ENCODE measurements at regions not wholly inside any gene's neighbourhood (a gene's known extent, or its start where the extent isn't known, plus 50 kb on each side); places are given as distances from the start of the nearest gene placed in this dataset.

DNA sequence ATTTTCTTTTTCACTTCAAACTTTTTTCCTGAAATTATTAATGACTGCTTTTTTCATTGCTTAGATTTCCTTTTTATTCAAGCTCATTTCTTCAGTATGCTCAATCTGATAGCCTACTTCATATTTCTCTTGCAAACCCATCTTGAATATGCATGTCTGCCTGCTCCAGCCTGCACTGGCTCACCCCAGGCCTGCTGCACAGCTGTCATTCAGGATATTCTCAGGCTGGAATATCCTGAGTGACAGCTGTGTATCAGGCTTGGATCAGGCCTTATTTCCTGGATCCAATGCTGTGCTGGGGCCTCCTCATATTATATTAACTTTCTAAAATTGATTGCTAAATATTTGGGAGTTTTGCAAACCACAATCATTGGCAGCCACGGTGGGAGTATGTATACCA is 120.2 kb upstream of the TNS3 start:
- no peaks in the 10 kb centered on the region for H3K9me3 ChIP-seq
- ATAC-seq (no peak), DNase-seq (no peak)
- no peak for TF ChIP-seq POLR2A (IDR thresholded peaks at IDR 0.05)
- no peak for TF ChIP-seq CTCF (IDR thresholded peaks at IDR 0.05)
- H3K4me3 ChIP-seq: no peak overlapping the region
- 82 to 93% (median 88%) methylated on average over 1 of the region's 1 CpG for WGBS, 4 donors
- no peak overlapping the region for H3K27ac ChIP-seq
- intact Hi-C loops (cut with DNase I): loop anchor here in 1 of 10 donors (2.0 kb wide), 2 partner anchors 77 to 1871 kb away; no protein-coding TSS in a partner anchor
- no peaks in the 10 kb centered on the region for H3K36me3 ChIP-seq
- H3K27me3 ChIP-seq: no peaks in the 10 kb centered on the region
- no peaks in the 10 kb centered on the region for H3K4me1 ChIP-seq

DNA sequence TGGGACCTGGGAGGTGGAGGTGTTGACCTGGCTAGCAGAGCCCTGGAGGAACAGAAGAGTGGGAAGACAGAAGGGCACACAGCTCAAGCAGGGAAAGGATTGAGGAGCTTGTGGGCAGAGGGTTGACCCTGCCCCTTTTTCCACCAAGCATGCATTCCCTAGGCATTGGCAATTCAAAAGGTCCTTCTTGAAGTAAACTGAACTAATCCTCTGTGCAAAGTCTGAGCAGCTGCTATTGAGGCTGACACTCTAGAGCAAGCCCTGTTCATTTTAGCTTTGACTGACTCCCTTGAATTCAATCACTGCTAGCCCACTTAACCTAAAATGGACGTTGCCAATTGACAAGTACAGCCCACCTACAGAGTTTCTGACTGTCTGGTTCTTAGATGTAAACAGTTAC is 116.5 kb upstream of the TNS3 start:
- H3K27ac ChIP-seq: no peak overlapping the region
- H3K27me3 ChIP-seq: no peaks in the 10 kb centered on the region
- WGBS, 4 donors: 57 to 63% (median 61%) methylated on average over 1 of the region's 1 CpG
- no peak for TF ChIP-seq CTCF (IDR thresholded peaks at IDR 0.05)
- TF ChIP-seq POLR2A (IDR thresholded peaks at IDR 0.05): no peak
- no peaks in the 10 kb centered on the region for H3K36me3 ChIP-seq
- H3K4me1 ChIP-seq: no peaks in the 10 kb centered on the region
- ATAC-seq: no peak
- intact Hi-C loops (cut with DNase I): no loop called here
- DNase-seq: no peak
- H3K9me3 ChIP-seq: no peaks in the 10 kb centered on the region
- H3K4me3 ChIP-seq: no peak overlapping the region

GRCh38 chr7:47697543-47697942 is 115.6 kb upstream of the TNS3 start:
- DNase-seq (no peak), ATAC-seq (no peak)
- intact Hi-C loops (cut with DNase I): no loop called here
- Histone ChIP-seq H3K27me3 (no peaks in the 10 kb centered on the region), H3K27ac (no peak overlapping the region), H3K9me3 (no peaks in the 10 kb centered on the region), H3K36me3 (no peaks in the 10 kb centered on the region), H3K4me3 (no peak overlapping the region), H3K4me1 (no peaks in the 10 kb centered on the region)
- WGBS, 4 donors: 82 to 100% (median 84%) methylated on average over 3 to 4 of the region's 4 CpGs
- no peak for TF ChIP-seq POLR2A (IDR thresholded peaks at IDR 0.05)
- no peak for TF ChIP-seq CTCF (IDR thresholded peaks at IDR 0.05)

GRCh38 chr7:47696152-47696710 is 114.3 kb upstream of the TNS3 start:
- Histone ChIP-seq H3K27me3 (no peaks in the 10 kb centered on the region), H3K36me3 (no peaks in the 10 kb centered on the region), H3K4me1 (peaks cover 0 to 7% (median 0%) of the 10 kb centered on the region in 12 donors), H3K9me3 (no peaks in the 10 kb centered on the region), H3K27ac (no peak overlapping the region), H3K4me3 (no peak overlapping the region)
- TF ChIP-seq POLR2A (IDR thresholded peaks at IDR 0.05): no peak
- TF ChIP-seq CTCF (IDR thresholded peaks at IDR 0.05): no peak
- intact Hi-C loops (cut with DNase I): no loop called here
- WGBS, 4 donors: 94 to 97% (median 96%) methylated on average over 7 of the region's 7 CpGs
- ATAC-seq: no peak
- DNase-seq: no peak
